GM19023 (cell line): ENCODE measurements at regions not wholly inside any gene's neighbourhood (a gene's known extent, or its start where the extent isn't known, plus 50 kb on each side); places are given as distances from the start of the nearest gene placed in this dataset.
"Not testable (repeated sequence)": the region's sequence is repeated elsewhere in the genome, so short reads cannot be mapped to it uniquely, and the experiment has no call there.

Experiments
- ATAC-seq: cut with Tn5 transposase; IDR thresholded peaks from one replicate; pipeline ENCODE4 v1.9.1; 2021; ENCODE audit warnings: mild to moderate bottlenecking, moderate library complexity; ENCODE audit not compliant: unreplicated experiment

DNA sequence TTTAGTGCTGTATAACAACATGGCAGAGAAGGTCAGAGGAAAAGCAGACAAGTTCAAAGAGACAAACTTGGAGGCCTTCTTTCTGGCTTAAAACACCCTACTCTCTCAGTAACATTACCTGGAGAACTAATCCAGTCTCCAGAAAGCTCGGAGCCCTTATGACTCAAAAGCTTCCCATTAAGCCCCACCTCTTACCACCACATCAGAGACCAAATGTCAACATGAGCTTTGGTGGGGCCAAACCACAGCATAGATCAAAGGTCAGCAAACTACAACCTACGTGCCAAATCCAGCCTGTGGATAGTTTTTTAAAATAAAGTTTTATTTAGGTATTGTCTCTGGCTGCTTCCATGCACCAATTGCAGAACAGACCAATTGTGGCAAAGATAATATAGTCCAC is 589.9 kb downstream of the DNAH5 start:
- no peak for ATAC-seq

DNA sequence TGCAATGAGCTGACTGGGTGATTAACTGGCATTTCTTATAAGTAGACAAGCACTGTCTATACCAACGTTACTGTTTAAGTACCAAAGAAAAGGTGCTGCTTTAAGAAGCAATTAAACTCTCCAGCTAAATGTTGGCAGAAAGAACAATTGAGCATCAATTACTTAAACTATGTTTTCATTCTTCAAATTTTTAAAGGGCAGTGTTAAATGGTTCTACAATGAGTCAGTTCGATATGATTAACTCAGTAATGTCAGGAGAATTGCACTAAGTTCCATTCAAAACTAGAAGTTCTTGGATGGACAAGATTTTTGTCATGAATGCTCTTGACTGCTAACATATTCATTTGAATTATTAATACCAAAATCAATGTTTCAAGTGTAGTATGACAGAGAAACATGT is 593.7 kb downstream of the DNAH5 start:
- ATAC-seq = no peak

DNA sequence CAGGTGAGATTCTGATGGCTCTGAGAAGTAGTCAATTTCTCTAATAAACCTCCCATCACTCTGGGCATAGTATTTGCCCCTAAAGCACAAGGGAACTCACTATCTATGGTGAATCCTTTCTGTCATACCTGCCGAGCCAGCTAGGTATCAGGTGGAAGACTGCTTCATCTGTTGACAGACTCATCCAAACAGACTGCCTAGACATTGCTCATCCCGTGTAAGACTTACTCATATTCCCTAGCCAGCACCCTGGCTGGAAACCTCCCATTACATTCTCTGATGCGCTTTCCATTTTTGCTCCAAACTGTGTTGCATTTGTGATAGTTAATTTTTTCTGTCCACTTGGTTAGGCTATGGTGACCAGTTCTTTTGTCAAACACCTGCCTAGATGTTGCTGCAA is 595.9 kb downstream of the DNAH5 start:
- ATAC-seq = no peak

DNA sequence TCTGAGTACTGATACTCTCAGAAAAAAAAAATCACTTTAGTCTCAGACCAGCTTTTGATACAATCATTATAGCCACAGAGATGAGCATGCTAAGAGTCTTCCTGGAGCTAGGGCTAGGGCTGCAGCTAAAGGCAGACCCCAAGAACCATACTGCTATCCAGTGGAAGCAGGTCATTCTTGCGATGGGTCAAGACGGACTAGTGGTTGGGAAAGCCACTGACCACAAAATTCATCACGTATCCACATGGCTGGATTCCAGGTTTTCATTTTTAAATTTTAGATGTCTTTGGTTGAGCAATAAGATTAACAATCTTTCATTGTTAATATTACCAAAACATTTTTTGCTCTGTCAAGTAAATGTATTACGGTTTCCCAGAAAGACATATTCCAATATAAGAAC is 598.1 kb downstream of the DNAH5 start:
- ATAC-seq = no peak

DNA sequence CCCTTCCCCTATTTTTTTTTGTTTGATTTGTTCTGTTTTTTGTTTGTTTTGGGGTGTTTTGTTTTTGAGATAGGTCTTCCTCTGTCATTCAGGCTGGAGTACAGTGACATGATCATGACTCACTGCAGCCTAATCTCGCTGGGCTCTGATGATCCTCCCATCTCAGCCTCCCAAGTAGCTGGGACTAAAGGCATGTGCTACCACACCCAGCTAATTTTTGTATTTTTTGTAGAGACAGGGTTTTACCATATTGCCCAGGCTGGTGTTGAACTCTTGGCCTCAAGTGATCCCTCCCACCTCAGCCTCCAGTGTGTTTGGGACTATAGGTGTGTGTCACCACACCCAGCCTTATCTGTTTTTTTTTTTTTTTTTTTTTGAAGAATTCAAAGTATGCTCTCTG is 605.4 kb downstream of the DNAH5 start:
- ATAC-seq = no peak

DNA sequence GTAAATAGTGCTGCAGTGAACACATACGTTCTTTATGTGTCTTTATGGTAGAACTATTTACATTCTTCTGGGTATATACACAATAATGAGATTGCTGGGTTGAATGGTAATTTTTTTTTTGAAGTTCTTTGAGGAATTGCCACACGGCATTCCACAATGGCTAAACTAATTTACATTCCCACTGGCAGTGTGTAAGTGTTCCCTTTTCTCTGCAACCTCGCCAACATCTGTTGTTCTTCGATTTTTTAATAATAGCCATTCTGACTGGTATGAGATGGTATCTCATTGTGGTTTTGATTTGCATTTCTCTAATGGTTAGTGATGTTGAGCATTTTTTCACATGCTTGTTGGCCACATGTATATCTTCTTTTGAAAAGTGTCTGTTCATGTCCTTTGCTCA is 609.5 kb downstream of the DNAH5 start:
- not testable (repeated sequence) for ATAC-seq

DNA sequence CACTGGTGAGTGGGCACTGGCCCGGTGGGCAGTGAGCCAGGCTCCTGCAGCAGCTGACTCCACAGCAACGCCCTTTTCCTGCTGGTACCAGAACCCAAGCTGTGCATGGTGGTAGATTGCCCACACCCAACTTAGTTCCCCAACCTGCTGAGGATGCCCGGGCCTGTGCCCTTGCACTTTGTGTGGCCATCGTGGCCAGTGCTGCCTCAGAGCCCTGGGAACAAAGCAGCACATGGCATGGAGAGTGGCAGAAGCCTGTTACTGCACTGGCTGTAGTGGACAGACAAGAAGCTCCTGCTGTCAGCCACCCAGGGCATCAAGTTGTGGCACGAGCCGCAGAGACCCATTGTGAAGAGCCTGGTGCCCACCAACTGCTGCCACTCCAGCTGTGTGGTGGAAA is 612.9 kb downstream of the DNAH5 start:
- ATAC-seq = no peak

DNA sequence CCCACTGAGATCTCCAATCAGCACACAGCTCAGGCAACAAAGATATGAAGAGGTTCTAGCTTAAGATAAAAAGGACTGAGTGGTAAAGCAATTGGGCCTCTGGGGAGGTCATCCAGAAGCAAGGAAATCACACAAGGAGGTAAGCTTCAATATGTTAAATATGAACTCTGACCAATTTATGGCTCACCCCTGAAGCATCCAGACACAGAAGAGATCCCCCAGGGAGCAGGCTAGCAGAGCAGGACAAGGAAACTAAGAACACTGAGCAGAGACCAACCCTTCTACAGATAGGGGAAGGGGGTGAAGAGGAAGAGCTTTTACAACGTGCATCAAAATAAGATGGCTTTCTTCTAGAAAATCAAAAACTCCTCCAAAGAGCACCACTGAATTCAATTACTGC is 616.2 kb downstream of the DNAH5 start:
- no peak for ATAC-seq

DNA sequence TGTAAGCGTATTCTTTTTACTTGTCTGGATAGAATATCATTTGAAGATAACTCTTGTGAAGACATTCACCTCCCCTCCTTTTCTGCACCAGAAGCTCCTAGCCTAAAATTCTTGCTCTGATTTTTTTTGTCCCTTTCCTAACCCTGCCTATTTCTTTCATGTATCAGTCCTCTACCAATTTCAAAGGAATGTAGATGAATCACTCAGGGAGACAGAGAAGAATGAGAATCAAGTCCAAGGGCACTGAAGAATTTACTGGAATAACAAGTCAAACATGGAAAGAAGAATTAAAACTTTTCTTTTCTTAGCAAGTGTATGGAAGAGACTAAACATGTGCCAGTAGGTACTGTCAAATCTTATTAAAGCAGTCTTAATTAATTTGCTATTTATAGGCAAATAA is 618.7 kb downstream of the DNAH5 start:
- no peak for ATAC-seq

DNA sequence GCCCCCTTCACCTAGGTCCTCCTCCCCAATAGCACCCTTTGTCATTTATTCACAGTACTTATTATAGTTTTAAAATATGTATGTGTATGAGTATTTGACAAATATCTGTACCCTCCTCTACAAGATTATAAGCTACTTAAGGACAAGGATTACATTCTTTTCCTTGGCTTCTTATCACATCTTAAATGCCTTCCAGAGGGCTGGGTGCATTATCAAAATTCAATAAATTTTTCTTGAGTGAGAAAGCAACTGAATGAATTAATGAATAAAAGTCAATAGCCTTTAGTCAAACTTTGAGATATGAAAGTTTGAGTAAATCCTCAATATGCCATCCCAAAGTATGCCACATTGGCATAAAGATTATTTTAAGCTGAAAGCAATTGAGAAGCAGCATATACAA is 621.7 kb downstream of the DNAH5 start:
- no peak for ATAC-seq

DNA sequence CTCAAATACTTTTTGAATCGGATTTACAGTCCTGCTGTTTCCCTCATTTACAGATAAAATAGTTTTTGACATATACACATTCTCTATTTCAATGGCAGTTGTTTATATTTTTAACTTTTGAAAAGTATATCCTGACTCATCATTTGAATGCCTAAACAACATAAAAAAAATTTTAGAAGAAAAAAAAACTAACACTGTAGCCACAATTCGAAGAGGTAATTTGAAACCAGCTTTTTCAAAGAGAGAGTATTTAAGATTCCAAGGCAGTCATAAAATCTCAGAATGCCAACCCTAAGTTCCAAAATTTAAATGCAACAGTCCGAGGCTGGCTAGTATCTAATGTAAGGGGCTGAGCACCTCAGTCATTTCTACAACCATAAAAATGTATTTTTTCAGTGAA is 626.8 kb downstream of the DNAH5 start:
- no peak for ATAC-seq

DNA sequence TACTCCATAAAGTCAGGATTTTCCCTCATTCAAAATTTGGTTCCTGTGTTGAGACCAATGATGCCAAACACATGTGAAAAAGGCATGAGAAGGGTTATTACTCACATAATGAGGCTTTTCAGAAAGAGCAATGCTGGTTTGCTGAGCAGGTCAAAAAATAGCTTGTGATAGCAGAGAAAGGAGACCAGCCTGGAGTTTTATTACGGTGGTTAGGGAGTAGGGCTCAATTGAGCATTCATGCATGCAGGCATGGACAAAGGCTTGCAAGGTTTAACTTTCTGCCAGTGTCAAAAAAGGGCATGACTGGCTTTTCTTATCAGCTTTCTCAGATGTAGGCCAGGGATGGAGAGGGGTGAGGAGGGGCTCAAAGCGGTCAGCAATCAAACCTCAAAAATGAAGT is 628.3 kb downstream of the DNAH5 start:
- no peak for ATAC-seq

DNA sequence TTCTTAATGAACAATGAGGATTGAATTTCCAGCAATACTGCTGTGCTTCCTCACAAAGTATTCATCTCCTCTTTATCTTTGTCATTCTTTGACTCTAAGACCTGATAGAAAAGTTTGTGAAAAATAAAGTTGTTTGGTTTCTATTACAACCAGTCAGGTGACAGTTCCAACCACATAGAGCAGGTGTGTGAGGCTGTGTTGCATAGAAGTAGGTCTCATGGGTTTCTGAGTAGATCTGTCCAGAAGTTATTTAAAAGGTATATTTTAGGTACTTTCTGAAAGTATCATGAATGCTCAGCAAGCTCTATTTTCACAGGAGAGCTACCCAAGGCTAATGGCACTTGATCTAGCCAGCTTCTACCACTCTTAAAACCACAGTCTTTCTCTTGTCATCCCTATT is 637.0 kb downstream of the DNAH5 start:
- ATAC-seq = no peak

DNA sequence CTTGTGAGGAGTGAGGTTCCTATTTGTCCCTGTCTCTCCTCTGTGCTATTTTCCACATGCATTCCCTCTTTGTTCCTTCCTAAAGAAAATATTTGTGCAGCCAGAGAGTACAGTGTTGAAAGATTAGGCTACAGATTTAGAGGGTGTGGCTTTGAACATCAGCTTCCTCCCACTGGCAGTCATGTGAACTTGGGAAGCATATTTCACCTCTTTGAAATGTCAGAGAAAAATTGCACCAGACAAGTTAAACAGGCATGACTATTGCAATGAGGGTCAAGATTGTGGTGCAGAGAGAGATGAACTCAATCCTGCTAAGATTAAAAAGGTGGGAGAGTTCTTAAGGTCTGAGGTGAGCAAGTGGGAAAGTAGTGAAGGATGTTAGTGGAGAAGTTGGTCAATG is 641.0 kb downstream of the DNAH5 start:
- no peak for ATAC-seq

DNA sequence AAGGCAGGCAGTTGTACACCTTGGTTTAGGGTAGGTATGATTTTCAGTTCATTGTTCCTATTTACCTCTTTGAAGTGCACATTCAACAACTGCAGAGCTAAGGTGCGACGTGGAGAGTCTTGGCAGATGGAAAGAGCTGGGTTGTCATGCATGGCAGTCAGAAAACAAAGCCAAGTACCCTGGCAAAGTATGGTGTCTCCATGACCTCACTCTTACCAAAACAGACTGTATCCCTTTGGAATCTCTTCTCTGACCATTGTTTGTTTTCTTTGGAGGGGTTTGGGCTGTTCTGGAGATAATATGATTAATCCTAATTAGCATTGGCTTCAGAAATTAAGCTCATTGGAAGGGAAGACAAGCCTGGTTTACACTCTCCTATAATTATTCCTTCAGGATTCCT is 665.7 kb downstream of the DNAH5 start:
- no peak for ATAC-seq

DNA sequence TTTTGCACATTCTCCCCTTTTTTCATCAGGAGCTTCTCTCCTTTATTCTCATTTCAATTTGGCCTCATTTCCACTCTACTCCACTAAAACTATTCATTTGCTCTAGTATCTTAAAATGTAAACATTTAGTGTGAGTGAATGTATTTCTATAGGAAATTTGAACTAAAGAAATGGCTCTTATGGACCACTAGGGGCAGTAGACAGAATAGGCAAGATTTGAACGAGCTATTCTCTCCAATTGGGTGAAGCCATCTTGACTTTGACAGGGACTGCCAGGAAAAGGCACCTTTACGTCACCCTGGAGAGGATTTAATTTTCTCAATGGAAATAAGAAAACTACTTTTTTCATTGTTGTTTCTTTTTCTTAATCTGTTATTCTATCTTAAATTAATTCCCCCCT is 666.3 kb downstream of the DNAH5 start:
- no peak for ATAC-seq

DNA sequence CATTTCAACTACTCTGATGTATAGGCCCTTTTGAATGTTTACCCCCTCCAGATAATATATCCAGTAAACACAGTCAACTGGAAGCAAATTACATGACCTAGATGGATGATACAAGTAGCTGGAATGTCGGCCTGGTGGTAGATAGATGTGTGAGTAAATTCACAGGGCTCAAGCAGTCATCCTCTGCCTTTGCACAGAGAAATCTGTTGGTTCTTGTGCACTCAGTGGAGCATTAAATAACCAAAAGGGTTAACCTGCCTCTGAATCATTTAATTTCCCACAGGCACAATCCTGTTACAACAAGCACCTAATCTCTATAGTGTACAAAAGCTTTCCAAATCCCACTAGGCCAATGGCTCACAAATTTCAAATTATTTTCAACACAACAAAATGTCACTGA is 668.3 kb downstream of the DNAH5 start:
- ATAC-seq = no peak

DNA sequence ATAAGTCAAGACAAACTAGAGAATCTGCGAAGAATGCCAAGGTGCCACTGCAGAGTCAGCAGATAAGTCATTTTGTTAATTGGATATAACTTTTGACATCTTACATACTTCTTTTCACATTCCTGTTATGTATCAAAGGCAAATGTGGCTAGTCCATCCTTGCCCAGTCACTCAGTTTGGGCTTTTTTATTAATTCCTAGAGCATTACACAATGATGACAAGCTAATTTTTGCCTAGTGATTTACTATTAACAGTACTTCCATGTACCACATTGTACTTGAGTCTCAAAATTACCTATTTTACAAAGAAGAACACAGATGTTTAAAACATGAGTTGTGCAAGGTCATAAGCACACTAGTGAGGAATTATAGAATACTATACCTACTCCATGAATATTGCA is 680.8 kb downstream of the DNAH5 start:
- no peak for ATAC-seq

DNA sequence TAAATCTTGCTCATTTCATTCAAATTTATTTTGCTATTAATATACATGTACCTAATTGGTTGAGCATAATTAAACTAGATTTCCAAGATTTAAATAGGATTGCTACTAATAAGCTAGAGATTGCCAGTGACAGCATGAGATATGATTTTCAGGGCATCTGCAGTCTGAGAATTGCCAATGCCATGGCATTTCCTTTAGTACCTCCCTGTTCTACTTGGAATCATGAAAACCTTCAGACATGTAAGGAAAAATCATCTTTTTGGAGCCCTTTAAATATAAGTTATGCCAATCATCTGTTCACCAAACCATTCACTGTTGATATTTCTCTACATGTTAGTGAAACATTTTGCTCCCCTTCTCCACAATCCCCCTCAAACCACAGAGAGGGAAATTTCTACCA is 691.4 kb downstream of the DNAH5 start:
- ATAC-seq = no peak

DNA sequence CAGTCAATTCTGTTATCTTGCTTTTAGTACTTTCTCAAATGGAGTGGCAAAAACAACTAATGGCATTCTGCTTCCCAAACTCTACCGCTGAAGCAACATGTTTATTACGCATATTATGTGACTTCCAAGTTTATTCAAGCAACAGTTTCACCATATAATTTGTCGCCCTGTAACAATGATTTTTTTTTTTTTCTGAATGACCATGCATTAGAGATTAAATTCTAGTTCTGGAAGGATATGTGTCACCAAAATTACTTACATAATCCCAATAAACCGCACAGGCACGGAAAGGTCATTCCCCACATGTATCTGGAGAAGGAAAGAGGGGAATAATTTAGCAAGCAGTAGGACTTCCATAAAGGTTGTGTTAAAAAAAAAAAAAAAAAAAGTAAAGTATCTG is 691.8 kb downstream of the DNAH5 start:
- ATAC-seq = no peak

DNA sequence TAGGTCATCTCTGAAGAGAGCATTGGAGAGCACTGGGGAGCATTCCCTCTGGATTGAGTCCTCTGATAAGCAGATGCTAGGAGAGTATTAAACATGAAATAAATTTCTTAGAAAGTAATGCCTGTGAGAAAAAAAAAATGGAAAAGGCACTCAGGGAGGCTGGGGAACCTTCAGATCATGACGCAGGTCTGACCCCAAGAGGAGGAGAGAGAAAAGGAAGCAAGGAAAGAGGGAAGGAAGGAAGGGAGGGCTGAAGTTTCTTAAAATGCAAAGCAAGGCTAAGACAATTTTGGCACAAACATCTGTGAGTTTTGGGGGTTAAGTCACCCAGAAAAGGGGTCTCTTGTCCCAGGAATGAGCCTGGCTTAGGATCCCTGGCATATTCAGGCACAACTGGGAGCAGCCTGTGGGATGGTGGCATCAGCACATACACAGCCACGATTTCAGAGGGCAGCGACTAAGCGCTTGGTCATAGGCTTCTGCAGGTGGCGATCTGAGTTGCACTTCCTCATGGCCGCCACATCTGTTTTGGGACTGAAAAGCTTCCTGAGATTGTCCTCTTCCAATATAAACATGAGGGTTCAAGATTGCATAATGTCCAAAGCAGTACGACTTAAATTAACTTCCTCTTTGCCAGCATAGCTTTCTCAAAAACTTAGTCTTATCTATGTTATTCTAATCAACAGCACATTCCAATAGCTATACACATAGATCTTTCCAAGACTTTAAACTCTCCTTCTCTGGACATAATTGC is 692.7 kb downstream of the DNAH5 start:
- ATAC-seq = no peak

DNA sequence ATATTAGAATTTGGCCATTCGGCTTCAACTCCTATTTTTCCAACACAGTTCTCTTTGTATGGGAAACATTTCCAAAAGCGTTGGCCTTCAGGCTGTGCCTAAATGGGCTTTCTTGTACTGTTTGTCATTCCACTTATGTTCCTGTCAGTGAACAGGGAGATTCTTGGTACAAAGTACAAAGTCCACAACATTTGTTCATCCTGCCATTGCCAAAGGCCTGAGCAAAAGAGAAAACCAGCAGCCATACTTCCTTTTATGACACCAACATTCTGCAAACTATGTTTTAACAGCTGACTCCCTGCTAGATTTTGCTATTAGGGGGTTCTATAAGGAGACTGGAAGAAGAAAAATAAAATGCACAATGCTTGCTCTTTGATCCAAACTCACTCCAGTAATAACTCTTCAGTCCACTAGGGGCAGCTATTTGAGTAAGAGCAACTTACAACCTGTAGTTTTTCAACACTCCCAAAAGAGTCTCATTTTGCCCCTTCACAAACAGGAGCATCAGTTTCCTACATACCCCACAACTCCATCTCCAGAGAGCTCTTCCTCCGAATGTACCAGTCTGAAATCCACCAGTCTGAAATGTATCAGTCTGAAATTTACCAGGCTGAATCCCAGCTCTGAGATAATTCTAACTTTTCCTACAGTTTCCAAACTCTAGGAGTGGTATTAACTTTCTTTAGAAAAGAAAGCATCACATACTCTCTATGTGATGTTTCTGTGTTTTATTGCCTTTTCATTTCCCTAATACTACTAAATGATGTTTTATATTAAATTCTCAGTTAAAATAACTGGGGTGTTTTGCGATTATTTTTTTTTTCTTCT is 693.8 kb downstream of the DNAH5 start:
- no peak for ATAC-seq

DNA sequence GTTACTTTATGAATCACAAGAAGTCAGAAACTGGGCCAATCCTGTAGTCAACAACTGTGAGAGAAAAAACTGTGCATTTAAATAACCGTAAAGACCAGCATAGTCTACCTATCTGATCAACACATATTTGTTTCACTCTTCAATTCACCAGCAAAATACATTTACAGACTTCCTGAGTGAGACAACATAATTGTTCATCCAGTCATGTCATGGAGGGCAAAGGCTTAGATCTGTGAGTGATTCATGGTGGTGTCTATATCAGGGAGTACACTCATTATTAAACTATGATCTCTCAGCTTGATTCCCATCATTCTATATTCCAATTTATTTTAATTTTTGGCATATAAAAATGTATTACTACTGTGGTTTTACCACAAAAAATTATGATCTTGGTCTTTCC is 694.6 kb downstream of the DNAH5 start:
- no peak for ATAC-seq
